Peyer's patch (tissue), 4 donors: ENCODE measurements at regions not wholly inside any gene's neighbourhood (a gene's known extent, or its start where the extent isn't known, plus 50 kb on each side); places are given as distances from the start of the nearest gene placed in this dataset.

ENCODE experiments used
- POLR2A ChIP-seq, 2 donors: fragments of 450-650 bp; IDR thresholded peaks; one replicate each; pipeline ENCODE4 v1.5.1; 2017; ENCODE audit warnings: antibody characterized with exemption in 2 of 2, mild to moderate bottlenecking in 2 of 2, moderate library complexity in 2 of 2
- TF ChIP-seq, protein P1 (sequence below), 6 experiments: fragments of 450-650 bp in 4 of 6; fragments of 200-600 bp in 2 of 6; sonication (generic) in 1 of 6; IDR thresholded peaks; one replicate each; pipeline ENCODE4 v1.5.1; 2017 to 2019; ENCODE audit warnings: antibody characterized with exemption in 6 of 6, mild to moderate bottlenecking in 3 of 6, moderate library complexity in 1 of 6

DNA sequence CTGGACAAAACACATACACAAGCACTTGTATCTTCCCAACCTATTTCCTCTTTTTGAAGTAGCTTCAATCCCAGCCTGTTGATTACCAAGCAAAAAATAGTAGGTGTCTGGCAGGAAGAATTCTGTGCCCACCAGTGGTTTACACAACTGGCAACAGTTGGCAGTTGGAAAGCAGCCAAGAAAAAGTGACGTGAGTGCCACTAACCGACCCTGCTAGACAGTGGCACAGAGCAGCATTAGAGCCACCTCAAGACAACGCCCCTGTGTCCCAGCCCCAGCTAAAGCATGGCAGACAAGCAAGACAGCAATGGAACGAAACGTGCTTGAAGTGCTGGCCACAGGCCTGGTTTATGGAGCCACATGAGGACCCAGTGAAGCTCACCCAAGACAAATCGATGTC is 379.6 kb downstream of the FBXO15 start:
- TF ChIP-seq, protein P1, sequence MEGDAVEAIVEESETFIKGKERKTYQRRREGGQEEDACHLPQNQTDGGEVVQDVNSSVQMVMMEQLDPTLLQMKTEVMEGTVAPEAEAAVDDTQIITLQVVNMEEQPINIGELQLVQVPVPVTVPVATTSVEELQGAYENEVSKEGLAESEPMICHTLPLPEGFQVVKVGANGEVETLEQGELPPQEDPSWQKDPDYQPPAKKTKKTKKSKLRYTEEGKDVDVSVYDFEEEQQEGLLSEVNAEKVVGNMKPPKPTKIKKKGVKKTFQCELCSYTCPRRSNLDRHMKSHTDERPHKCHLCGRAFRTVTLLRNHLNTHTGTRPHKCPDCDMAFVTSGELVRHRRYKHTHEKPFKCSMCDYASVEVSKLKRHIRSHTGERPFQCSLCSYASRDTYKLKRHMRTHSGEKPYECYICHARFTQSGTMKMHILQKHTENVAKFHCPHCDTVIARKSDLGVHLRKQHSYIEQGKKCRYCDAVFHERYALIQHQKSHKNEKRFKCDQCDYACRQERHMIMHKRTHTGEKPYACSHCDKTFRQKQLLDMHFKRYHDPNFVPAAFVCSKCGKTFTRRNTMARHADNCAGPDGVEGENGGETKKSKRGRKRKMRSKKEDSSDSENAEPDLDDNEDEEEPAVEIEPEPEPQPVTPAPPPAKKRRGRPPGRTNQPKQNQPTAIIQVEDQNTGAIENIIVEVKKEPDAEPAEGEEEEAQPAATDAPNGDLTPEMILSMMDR (IDR thresholded peaks at IDR 0.05): no peak
- TF ChIP-seq POLR2A (IDR thresholded peaks at IDR 0.05): no peak
